Glutamatergic neuron (in vitro differentiated cells): ENCODE measurements at regions not wholly inside any gene's neighbourhood (a gene's known extent, or its start where the extent isn't known, plus 50 kb on each side); places are given as distances from the start of the nearest gene placed in this dataset.

ENCODE experiments used
- DNase-seq: peaks from one replicate; pipeline ENCODE4 v3.0.0; 2022
- H3K27ac Mint-ChIP-seq: one replicate; pipeline ENCODE4 v1.8.0; 2020; ENCODE audit warnings: mild to moderate bottlenecking, mixed read lengths, inconsistent platforms; ENCODE audit not compliant: unreplicated experiment
- H3K27me3 Mint-ChIP-seq: one replicate; pipeline ENCODE4 v1.8.0; 2020; ENCODE audit warnings: mild to moderate bottlenecking, moderate library complexity, mixed read lengths, inconsistent platforms; ENCODE audit not compliant: unreplicated experiment
- H3K36me3 Mint-ChIP-seq: one replicate; pipeline ENCODE4 v1.8.0; 2020; ENCODE audit warnings: mild to moderate bottlenecking, mixed read lengths, inconsistent platforms; ENCODE audit not compliant: unreplicated experiment
- H3K4me1 Mint-ChIP-seq: one replicate; pipeline ENCODE4 v1.8.0; 2020; ENCODE audit warnings: mild to moderate bottlenecking, low read depth, mixed read lengths, inconsistent platforms; ENCODE audit not compliant: unreplicated experiment
- H3K4me3 Mint-ChIP-seq: one replicate; pipeline ENCODE4 v1.8.0; 2020; ENCODE audit warnings: mild to moderate bottlenecking, mixed read lengths, inconsistent platforms; ENCODE audit not compliant: unreplicated experiment
- H3K9me3 Mint-ChIP-seq: one replicate; pipeline ENCODE4 v1.8.0; 2020; ENCODE audit warnings: mild to moderate bottlenecking, moderate library complexity, mixed read lengths, inconsistent platforms; ENCODE audit not compliant: unreplicated experiment
- TF ChIP-seq, protein P1 (sequence below): fragments of 200-600 bp; sonication (generic); IDR thresholded peaks from one replicate; pipeline ENCODE4 v1.5.0; 2021; ENCODE audit not compliant: partially characterized antibody, unreplicated experiment

GRCh38 chr4:103934178-103934789 lies 214.5 kb upstream of the TACR3 start:
- no peaks in the 10 kb centered on the region for H3K27me3 Mint-ChIP-seq
- DNase-seq: no peak
- H3K27ac Mint-ChIP-seq: no peak overlapping the region
- no peaks in the 10 kb centered on the region for H3K4me1 Mint-ChIP-seq
- H3K4me3 Mint-ChIP-seq: no peak overlapping the region
- TF ChIP-seq, protein P1, sequence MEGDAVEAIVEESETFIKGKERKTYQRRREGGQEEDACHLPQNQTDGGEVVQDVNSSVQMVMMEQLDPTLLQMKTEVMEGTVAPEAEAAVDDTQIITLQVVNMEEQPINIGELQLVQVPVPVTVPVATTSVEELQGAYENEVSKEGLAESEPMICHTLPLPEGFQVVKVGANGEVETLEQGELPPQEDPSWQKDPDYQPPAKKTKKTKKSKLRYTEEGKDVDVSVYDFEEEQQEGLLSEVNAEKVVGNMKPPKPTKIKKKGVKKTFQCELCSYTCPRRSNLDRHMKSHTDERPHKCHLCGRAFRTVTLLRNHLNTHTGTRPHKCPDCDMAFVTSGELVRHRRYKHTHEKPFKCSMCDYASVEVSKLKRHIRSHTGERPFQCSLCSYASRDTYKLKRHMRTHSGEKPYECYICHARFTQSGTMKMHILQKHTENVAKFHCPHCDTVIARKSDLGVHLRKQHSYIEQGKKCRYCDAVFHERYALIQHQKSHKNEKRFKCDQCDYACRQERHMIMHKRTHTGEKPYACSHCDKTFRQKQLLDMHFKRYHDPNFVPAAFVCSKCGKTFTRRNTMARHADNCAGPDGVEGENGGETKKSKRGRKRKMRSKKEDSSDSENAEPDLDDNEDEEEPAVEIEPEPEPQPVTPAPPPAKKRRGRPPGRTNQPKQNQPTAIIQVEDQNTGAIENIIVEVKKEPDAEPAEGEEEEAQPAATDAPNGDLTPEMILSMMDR: peak; percentile 88
- H3K9me3 Mint-ChIP-seq: peaks cover 2% of the 10 kb centered on the region
- no peaks in the 10 kb centered on the region for H3K36me3 Mint-ChIP-seq

- Mint-ChIP-seq H3K27ac (no peak overlapping the region), H3K36me3 (no peaks in the 10 kb centered on the region), H3K4me3 (no peak overlapping the region), H3K9me3 (no peaks in the 10 kb centered on the region), H3K27me3 (no peaks in the 10 kb centered on the region), H3K4me1 (no peaks in the 10 kb centered on the region)
- TF ChIP-seq, protein P1: no peak
- DNase-seq: no peak
These were observed 208.6 kb upstream of the TACR3 start for GRCh38 chr4:103928370-103928769.

DNA sequence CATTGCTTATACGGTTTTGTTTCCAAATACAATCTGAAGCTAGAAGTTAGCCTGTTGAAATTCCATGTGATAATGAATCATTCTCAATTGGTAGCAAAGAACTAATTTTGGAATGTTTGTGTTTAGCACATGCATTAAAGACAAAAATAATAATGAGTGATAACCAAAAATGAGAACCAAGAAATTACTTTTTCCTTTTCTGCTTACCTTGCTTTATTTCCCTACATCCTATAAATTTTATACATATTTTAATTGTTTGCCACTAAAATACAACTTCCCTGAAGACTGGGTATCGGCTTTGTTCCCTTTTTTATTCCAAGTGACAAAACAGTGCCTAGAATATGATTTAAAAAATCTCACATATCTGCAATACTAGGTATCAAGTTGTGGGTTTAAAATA lies 203.8 kb upstream of the TACR3 start:
- TF ChIP-seq, protein P1: no peak
- H3K9me3 Mint-ChIP-seq: no peaks in the 10 kb centered on the region
- H3K36me3 Mint-ChIP-seq: no peaks in the 10 kb centered on the region
- no peaks in the 10 kb centered on the region for H3K4me1 Mint-ChIP-seq
- no peak for DNase-seq
- H3K4me3 Mint-ChIP-seq: no peak overlapping the region
- no peak overlapping the region for H3K27ac Mint-ChIP-seq
- H3K27me3 Mint-ChIP-seq: no peaks in the 10 kb centered on the region

DNA sequence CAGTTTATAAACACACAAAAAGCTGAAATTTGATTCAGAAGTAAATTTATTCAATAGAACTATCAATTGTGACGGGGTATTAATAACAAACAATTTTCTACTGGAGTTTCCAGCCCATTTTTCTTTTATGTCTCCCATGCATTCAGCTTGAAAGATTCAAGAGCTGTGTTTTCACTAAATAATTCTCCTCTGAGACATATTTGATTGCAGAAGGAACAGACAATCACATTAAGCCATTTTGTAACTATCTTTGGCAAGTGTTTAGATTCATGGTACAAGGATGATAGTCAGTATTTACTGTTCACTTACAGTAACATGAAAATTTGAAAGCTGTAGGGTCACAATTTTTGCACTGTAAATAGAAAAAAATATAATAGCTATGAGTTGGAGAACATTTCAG lies 198.4 kb upstream of the TACR3 start:
- no peak overlapping the region for H3K4me3 Mint-ChIP-seq
- no peak overlapping the region for H3K27ac Mint-ChIP-seq
- TF ChIP-seq, protein P1: no peak
- H3K27me3 Mint-ChIP-seq: no peaks in the 10 kb centered on the region
- no peaks in the 10 kb centered on the region for H3K9me3 Mint-ChIP-seq
- no peaks in the 10 kb centered on the region for H3K36me3 Mint-ChIP-seq
- no peak for DNase-seq
- H3K4me1 Mint-ChIP-seq: no peaks in the 10 kb centered on the region

GRCh38 chr4:103915224-103915869 lies 195.6 kb upstream of the TACR3 start:
- TF ChIP-seq, protein P1: peak; percentile 81
- Mint-ChIP-seq H3K36me3 (no peaks in the 10 kb centered on the region), H3K4me1 (no peaks in the 10 kb centered on the region), H3K27ac (no peak overlapping the region), H3K9me3 (no peaks in the 10 kb centered on the region), H3K4me3 (no peak overlapping the region), H3K27me3 (no peaks in the 10 kb centered on the region)
- DNase-seq: no peak
